ENCODE measurements at regions not wholly inside any gene's neighbourhood (a gene's known extent, or its start where the extent isn't known, plus 50 kb on each side); places are given as distances from the start of the nearest gene placed in this dataset.

- no peak for TF ChIP-seq ATF6 (CRISPR knock-in tag; IDR thresholded peaks at IDR 0.05)
- no peak for TF ChIP-seq E2F1 (CRISPR knock-in tag; IDR thresholded peaks at IDR 0.05)
- TF ChIP-seq MYBL2 (CRISPR knock-in tag; IDR thresholded peaks at IDR 0.05) = no peak
- no peak for TF ChIP-seq NFATC4 (CRISPR knock-in tag; IDR thresholded peaks at IDR 0.05)
- no peak for TF ChIP-seq ZNF232 (CRISPR knock-in tag; IDR thresholded peaks at IDR 0.05)
- TF ChIP-seq ZBTB43 (CRISPR knock-in tag; IDR thresholded peaks at IDR 0.05) = no peak
- no peak for TF ChIP-seq ZNF425 (CRISPR knock-in tag; conservative IDR thresholded peaks at IDR 0.05)
- no peak for TF ChIP-seq RELA (CRISPR knock-in tag; IDR thresholded peaks at IDR 0.05; ENCODE audit: borderline replicate concordance)
- TF ChIP-seq ETV6 (CRISPR knock-in tag; IDR thresholded peaks at IDR 0.05) = no peak
- TF ChIP-seq SMAD4 (CRISPR knock-in tag; IDR thresholded peaks at IDR 0.05) = no peak
- TF ChIP-seq IRF1 (CRISPR knock-in tag; IDR thresholded peaks at IDR 0.05) = no peak
Measured at GRCh38 chrX:42246814-42247213, 323.5 kb upstream of the CASK start (continued).

GRCh38 chrX:42242004-42242403 is 318.6 kb upstream of the CASK start:
- Mint-ChIP-seq H3K4me1 (peaks cover 31% of the 10 kb centered on the region), H3K27me3 (ENCODE audit: low read depth) (no peaks in the 10 kb centered on the region), H3K9me3 (peaks cover 18% of the 10 kb centered on the region; the same call in 1 of the 2 replicates), H3K4me3 (no peak overlapping the region), H3K27ac (no peak overlapping the region), H3K36me3 (no peaks in the 10 kb centered on the region)
- ATAC-seq = no peak
- CTCF ChIA-PET = no interaction called here
- no peak for DNase-seq (ENCODE audit: low spot score)
- TF ChIP-seq ATF6 (CRISPR knock-in tag; IDR thresholded peaks at IDR 0.05) (no peak), ZBTB43 (CRISPR knock-in tag; IDR thresholded peaks at IDR 0.05) (no peak), ZNF425 (CRISPR knock-in tag; conservative IDR thresholded peaks at IDR 0.05) (no peak)
- POLR2A ChIA-PET = interaction anchor here (0.7 kb wide), 1 partner anchor 27 kb away, joined by 3 read pairs; no protein-coding TSS in a partner anchor
